ENCODE measurements at regions not wholly inside any gene's neighbourhood (a gene's known extent, or its start where the extent isn't known, plus 50 kb on each side); places are given as distances from the start of the nearest gene placed in this dataset.
"Not testable (repeated sequence)": the region's sequence is repeated elsewhere in the genome, so short reads cannot be mapped to it uniquely, and the experiment has no call there.

DNA sequence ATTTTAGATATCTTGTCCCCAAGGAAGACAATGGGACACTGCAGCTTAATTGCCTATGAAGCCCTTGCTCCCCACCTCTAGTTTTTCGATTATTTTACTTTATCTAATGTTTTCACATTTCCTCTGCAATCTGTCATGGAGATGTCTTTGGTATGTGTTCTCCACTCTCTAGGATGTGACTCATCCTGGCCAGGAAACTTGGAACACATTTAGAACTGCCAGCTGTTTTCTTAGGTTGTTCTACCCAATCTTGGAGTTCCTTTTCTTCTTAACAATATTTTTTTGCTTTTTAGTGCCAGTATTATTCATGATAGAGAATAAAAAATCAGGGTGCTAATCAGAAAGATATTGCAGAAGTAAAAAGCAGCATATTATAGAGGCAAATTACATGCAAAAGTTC, 101.7 kb upstream of the CLEC14A start:
- H3K79me2 ChIP-seq (ENCODE audit: control insufficient read depth, insufficient read depth, low read length): no peaks in the 10 kb centered on the region
- H3K27ac ChIP-seq (ENCODE audit: insufficient read depth, low read length): no peak overlapping the region
- H3K4me2 ChIP-seq (ENCODE audit: extremely low read depth, insufficient read depth, low read length): no peak overlapping the region
- H2AFZ ChIP-seq (ENCODE audit: low read length): no peak overlapping the region
- H3K9ac ChIP-seq (ENCODE audit: insufficient read depth, low read length): no peak overlapping the region
- no peaks in the 10 kb centered on the region for H3K27me3 ChIP-seq (ENCODE audit: control insufficient read depth, insufficient read depth, low read length)
- peak; percentile 87 to 90 for DNase-seq (ENCODE audit: low read depth in 2 of 2)
- no peak overlapping the region for H3K4me3 ChIP-seq (replicated peaks in 1 of 4; ENCODE audit: control extremely low read depth in 1 of 4, insufficient read depth in 1 of 4, low read depth in 3 of 4, low read length in 4 of 4)
- no peaks in the 10 kb centered on the region for H3K36me3 ChIP-seq (ENCODE audit: control insufficient read depth, insufficient read depth, low read length)
- TF ChIP-seq EZH2 (IDR thresholded peaks at IDR 0.05; ENCODE audit: low read length, missing control alignments): no peak
- TF ChIP-seq, protein P1, sequence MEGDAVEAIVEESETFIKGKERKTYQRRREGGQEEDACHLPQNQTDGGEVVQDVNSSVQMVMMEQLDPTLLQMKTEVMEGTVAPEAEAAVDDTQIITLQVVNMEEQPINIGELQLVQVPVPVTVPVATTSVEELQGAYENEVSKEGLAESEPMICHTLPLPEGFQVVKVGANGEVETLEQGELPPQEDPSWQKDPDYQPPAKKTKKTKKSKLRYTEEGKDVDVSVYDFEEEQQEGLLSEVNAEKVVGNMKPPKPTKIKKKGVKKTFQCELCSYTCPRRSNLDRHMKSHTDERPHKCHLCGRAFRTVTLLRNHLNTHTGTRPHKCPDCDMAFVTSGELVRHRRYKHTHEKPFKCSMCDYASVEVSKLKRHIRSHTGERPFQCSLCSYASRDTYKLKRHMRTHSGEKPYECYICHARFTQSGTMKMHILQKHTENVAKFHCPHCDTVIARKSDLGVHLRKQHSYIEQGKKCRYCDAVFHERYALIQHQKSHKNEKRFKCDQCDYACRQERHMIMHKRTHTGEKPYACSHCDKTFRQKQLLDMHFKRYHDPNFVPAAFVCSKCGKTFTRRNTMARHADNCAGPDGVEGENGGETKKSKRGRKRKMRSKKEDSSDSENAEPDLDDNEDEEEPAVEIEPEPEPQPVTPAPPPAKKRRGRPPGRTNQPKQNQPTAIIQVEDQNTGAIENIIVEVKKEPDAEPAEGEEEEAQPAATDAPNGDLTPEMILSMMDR (conservative IDR thresholded peaks at IDR 0.05 in 1 of 2, IDR thresholded peaks at IDR 0.05 in 1 of 2; ENCODE audit: low read depth in 1 of 2, low read length in 2 of 2): no peak
- H4K20me1 ChIP-seq (ENCODE audit: control insufficient read depth, extremely low read depth, insufficient read depth, low read length): no peaks in the 10 kb centered on the region
- peaks cover 2% of the 10 kb centered on the region for H3K4me1 ChIP-seq (ENCODE audit: control insufficient read depth, extremely low read depth, insufficient read depth, low read length)
- H3K9me3 ChIP-seq (ENCODE audit: control insufficient read depth, insufficient read depth, low read depth, low read length): no peaks in the 10 kb centered on the region

DNA sequence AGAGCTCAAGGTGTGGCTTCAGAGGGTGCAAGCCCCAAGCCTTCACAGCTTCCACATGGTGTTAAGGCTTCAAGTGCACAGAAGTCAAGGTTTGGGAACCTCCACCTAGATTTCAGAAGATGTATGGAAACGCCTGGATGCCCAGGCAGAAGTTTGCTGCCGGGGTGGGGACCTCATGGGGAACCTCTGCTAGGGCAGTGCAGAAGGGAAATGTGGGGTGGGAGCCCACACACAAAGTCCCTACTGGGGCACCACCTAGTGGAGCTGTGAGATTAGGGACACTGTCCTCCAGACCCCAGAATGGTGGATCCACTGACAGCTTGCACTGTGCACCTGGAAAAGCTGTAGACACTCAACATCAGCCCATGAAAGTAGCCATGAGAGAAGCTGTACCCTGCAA, 99.6 kb upstream of the CLEC14A start:
- not testable (repeated sequence) for H3K4me2 ChIP-seq (ENCODE audit: extremely low read depth, insufficient read depth, low read length); H3K27me3 ChIP-seq (ENCODE audit: control insufficient read depth, insufficient read depth, low read length); H3K9ac ChIP-seq (ENCODE audit: insufficient read depth, low read length); H2AFZ ChIP-seq (ENCODE audit: low read length); H3K27ac ChIP-seq (ENCODE audit: insufficient read depth, low read length); H3K4me3 ChIP-seq (replicated peaks in 1 of 4; ENCODE audit: control extremely low read depth in 1 of 4, insufficient read depth in 1 of 4, low read depth in 3 of 4, low read length in 4 of 4); H4K20me1 ChIP-seq (ENCODE audit: control insufficient read depth, extremely low read depth, insufficient read depth, low read length); H3K4me1 ChIP-seq (ENCODE audit: control insufficient read depth, extremely low read depth, insufficient read depth, low read length); H3K9me3 ChIP-seq (ENCODE audit: control insufficient read depth, insufficient read depth, low read depth, low read length); DNase-seq (ENCODE audit: low read depth in 2 of 2); H3K79me2 ChIP-seq (ENCODE audit: control insufficient read depth, insufficient read depth, low read length); H3K36me3 ChIP-seq (ENCODE audit: control insufficient read depth, insufficient read depth, low read length)

DNA sequence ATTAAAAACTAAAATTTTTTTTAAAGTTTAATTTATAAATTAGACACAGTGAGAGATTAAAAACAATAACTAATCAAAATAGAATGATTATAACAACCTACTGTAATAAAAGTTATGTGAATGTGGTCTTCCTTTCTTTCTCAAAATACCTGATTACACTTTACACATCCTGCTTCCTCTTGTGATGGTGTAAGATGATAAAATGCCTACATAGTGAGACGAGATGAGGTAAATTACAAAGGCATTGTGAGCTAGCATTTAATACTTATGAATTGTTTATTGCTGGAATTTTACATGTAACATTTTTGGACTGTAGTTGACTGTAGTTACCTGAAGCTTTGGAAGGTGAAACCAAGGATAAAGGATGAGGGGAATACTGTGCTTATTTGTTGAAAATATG, 94.2 kb upstream of the CLEC14A start:
- Histone ChIP-seq H4K20me1 (ENCODE audit: control insufficient read depth, extremely low read depth, insufficient read depth, low read length) (no peaks in the 10 kb centered on the region), H3K27ac (ENCODE audit: insufficient read depth, low read length) (no peak overlapping the region), H2AFZ (ENCODE audit: low read length) (no peak overlapping the region), H3K27me3 (ENCODE audit: control insufficient read depth, insufficient read depth, low read length) (no peaks in the 10 kb centered on the region), H3K9me3 (ENCODE audit: control insufficient read depth, insufficient read depth, low read depth, low read length) (no peaks in the 10 kb centered on the region), H3K9ac (ENCODE audit: insufficient read depth, low read length) (no peak overlapping the region), H3K4me2 (ENCODE audit: extremely low read depth, insufficient read depth, low read length) (no peak overlapping the region), H3K4me3 (replicated peaks in 1 of 4; ENCODE audit: control extremely low read depth in 1 of 4, insufficient read depth in 1 of 4, low read depth in 3 of 4, low read length in 4 of 4) (no peak overlapping the region), H3K36me3 (ENCODE audit: control insufficient read depth, insufficient read depth, low read length) (no peaks in the 10 kb centered on the region), H3K79me2 (ENCODE audit: control insufficient read depth, insufficient read depth, low read length) (no peaks in the 10 kb centered on the region), H3K4me1 (ENCODE audit: control insufficient read depth, extremely low read depth, insufficient read depth, low read length) (no peaks in the 10 kb centered on the region)
- TF ChIP-seq EZH2 (IDR thresholded peaks at IDR 0.05; ENCODE audit: low read length, missing control alignments): no peak
- TF ChIP-seq, protein P1 (conservative IDR thresholded peaks at IDR 0.05 in 1 of 2, IDR thresholded peaks at IDR 0.05 in 1 of 2; ENCODE audit: low read depth in 1 of 2, low read length in 2 of 2): no peak
- no peak for DNase-seq (ENCODE audit: low read depth in 2 of 2)

Measured in fibroblast of lung (primary cell).